ENCODE measurements at regions not wholly inside any gene's neighbourhood (a gene's known extent, or its start where the extent isn't known, plus 50 kb on each side); places are given as distances from the start of the nearest gene placed in this dataset.

DNA sequence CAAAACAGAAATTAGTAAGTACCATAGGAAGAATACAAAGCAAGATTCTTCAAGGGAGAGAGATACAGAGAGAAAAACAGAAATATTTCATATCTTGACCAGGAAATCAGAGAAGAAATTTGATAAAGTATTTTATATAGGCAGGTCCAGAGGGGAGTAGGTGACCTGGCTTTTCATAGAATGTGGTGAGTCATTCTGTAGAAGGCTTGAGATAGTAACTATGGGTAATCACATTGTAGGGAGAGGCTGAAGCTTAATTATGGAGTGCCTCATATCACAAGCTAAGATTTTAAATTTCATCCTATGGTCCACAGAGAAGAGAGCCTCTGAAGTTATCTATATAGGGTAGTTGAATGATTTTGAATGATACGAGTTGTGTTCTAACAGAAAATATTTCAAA, 195.0 kb upstream of the CYRIA start:
- no peaks in the 10 kb centered on the region for H3K36me3 ChIP-seq
- H3K27me3 ChIP-seq = no peaks in the 10 kb centered on the region
- no peaks in the 10 kb centered on the region for H3K9me3 ChIP-seq
- intact Hi-C loops (cut with DNase I) = no loop called here
- no peak overlapping the region for H3K27ac ChIP-seq
- TF ChIP-seq, protein P1, sequence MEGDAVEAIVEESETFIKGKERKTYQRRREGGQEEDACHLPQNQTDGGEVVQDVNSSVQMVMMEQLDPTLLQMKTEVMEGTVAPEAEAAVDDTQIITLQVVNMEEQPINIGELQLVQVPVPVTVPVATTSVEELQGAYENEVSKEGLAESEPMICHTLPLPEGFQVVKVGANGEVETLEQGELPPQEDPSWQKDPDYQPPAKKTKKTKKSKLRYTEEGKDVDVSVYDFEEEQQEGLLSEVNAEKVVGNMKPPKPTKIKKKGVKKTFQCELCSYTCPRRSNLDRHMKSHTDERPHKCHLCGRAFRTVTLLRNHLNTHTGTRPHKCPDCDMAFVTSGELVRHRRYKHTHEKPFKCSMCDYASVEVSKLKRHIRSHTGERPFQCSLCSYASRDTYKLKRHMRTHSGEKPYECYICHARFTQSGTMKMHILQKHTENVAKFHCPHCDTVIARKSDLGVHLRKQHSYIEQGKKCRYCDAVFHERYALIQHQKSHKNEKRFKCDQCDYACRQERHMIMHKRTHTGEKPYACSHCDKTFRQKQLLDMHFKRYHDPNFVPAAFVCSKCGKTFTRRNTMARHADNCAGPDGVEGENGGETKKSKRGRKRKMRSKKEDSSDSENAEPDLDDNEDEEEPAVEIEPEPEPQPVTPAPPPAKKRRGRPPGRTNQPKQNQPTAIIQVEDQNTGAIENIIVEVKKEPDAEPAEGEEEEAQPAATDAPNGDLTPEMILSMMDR (IDR thresholded peaks at IDR 0.05) = no peak
- no peak for TF ChIP-seq POLR2A (IDR thresholded peaks at IDR 0.05)
- no peak for TF ChIP-seq POLR2AphosphoS5 (IDR thresholded peaks at IDR 0.05; ENCODE audit: insufficient read depth in 1 of 2, low read depth in 1 of 2)
- H3K4me1 ChIP-seq = no peaks in the 10 kb centered on the region
- no peak for DNase-seq (ENCODE audit: extremely low spot score in 2 of 2)
- H3K4me3 ChIP-seq = no peak overlapping the region

DNA sequence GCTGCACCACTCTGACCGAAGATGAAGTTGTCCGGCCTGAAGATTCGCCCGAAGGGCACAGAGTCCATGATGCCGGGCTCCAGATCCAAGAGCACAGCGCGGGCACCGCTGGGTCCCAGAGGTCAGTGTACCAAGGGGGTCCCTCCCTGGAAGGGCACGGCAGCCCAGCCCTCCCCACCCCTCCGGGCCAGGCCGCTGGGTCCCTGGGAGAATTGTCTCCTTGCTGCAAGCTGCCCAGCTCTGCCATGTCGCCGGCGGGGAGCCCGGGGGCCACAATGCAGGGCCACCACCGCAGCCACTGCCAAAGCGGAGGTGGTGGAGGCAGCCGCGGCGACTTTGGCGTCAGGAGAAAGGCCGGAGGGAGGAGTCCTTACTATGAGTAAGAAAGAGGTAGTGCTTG, 189.5 kb upstream of the CYRIA start:
- no peak for DNase-seq (ENCODE audit: extremely low spot score in 2 of 2)
- no peaks in the 10 kb centered on the region for H3K27me3 ChIP-seq
- H3K9me3 ChIP-seq = no peaks in the 10 kb centered on the region
- intact Hi-C loops (cut with DNase I) = no loop called here
- no peak overlapping the region for H3K4me3 ChIP-seq
- TF ChIP-seq POLR2A (IDR thresholded peaks at IDR 0.05) (no peak), POLR2AphosphoS5 (IDR thresholded peaks at IDR 0.05; ENCODE audit: insufficient read depth in 1 of 2, low read depth in 1 of 2) (no peak)
- TF ChIP-seq, protein P1 (IDR thresholded peaks at IDR 0.05) = no peak
- no peak overlapping the region for H3K27ac ChIP-seq
- H3K4me1 ChIP-seq = no peaks in the 10 kb centered on the region
- no peaks in the 10 kb centered on the region for H3K36me3 ChIP-seq

DNA sequence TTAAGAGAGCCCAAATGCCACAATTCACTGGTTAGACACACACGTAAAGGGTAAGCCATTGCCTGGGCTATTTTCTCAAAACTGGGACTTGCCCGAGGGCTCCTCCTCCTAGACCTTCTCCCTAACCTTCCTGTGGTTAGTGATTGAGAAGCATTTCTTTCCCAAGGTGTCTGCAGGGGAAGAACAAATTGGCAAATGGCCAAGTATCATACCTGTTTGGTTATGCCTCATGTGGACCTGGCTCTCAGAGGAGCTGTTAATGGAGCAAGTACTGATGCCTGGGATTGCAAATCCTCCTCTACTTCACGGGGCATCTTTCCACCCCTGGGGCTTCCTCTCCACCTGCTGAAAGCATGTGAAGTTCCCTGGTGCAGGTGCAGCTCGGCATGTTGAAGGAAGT, 187.5 kb upstream of the CYRIA start:
- H3K4me3 ChIP-seq = no peak overlapping the region
- intact Hi-C loops (cut with DNase I) = no loop called here
- TF ChIP-seq POLR2AphosphoS5 (IDR thresholded peaks at IDR 0.05; ENCODE audit: insufficient read depth in 1 of 2, low read depth in 1 of 2) = no peak
- no peak for TF ChIP-seq POLR2A (IDR thresholded peaks at IDR 0.05)
- TF ChIP-seq, protein P1 (IDR thresholded peaks at IDR 0.05) = no peak
- H3K9me3 ChIP-seq = no peaks in the 10 kb centered on the region
- H3K27ac ChIP-seq = no peak overlapping the region
- H3K36me3 ChIP-seq = no peaks in the 10 kb centered on the region
- H3K27me3 ChIP-seq = no peaks in the 10 kb centered on the region
- DNase-seq (ENCODE audit: extremely low spot score in 2 of 2) = no peak
- H3K4me1 ChIP-seq = no peaks in the 10 kb centered on the region

DNA sequence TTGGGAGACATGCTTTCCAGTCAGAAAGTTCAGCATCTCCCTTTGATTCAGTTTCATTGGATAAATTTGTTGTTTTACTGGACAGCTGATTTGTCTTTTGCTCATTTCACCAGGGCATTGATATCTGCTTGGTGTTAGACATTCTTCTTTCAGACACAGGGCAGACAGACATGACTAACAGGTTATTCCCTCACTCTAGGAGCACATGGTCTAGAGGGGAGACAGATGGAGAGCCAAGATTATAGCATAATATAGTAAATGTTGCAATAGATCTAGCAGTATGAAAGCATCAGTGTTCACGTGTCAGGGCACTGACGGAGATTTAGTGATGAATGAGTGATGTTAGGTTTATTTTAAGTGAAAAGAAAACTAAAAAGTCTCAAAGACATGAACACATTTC, 187.0 kb upstream of the CYRIA start:
- no peak for DNase-seq (ENCODE audit: extremely low spot score in 2 of 2)
- H3K4me1 ChIP-seq = no peaks in the 10 kb centered on the region
- H3K4me3 ChIP-seq = no peak overlapping the region
- no peaks in the 10 kb centered on the region for H3K9me3 ChIP-seq
- no peak for TF ChIP-seq POLR2AphosphoS5 (IDR thresholded peaks at IDR 0.05; ENCODE audit: insufficient read depth in 1 of 2, low read depth in 1 of 2)
- TF ChIP-seq, protein P1 (IDR thresholded peaks at IDR 0.05) = no peak
- TF ChIP-seq POLR2A (IDR thresholded peaks at IDR 0.05) = no peak
- intact Hi-C loops (cut with DNase I) = no loop called here
- H3K27me3 ChIP-seq = no peaks in the 10 kb centered on the region
- H3K27ac ChIP-seq = no peak overlapping the region
- no peaks in the 10 kb centered on the region for H3K36me3 ChIP-seq

DNA sequence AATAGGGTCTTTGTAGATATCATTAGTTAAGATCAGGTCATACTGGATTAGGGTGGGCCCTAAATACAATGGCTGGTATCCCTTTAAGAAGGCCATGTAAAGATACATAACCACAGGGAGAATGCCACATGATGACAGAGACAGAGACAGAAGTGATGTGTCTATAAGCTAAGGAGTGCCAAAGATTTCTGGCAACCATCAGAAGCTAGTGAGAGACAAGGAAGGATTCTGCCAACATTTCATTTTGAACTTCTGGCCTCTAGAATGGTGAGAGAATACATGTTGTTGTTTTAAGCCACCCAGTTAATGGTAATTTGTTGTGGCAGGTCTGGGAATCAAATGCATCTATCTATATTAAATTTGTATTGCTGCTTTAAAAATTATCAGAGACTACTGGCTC, 185.5 kb upstream of the CYRIA start:
- DNase-seq (ENCODE audit: extremely low spot score in 2 of 2) = no peak
- Histone ChIP-seq H3K4me3 (no peak overlapping the region), H3K9me3 (no peaks in the 10 kb centered on the region), H3K27me3 (no peaks in the 10 kb centered on the region), H3K36me3 (no peaks in the 10 kb centered on the region), H3K27ac (no peak overlapping the region), H3K4me1 (no peaks in the 10 kb centered on the region)
- TF ChIP-seq POLR2A (IDR thresholded peaks at IDR 0.05) = no peak
- TF ChIP-seq POLR2AphosphoS5 (IDR thresholded peaks at IDR 0.05; ENCODE audit: insufficient read depth in 1 of 2, low read depth in 1 of 2) = no peak
- TF ChIP-seq, protein P1 (IDR thresholded peaks at IDR 0.05) = no peak
- intact Hi-C loops (cut with DNase I) = no loop called here
